C4-2B (cell line): ENCODE measurements at regions not wholly inside any gene's neighbourhood (a gene's known extent, or its start where the extent isn't known, plus 50 kb on each side); places are given as distances from the start of the nearest gene placed in this dataset.

Source experiments
- ZFX ChIP-seq: fragments of 450-650 bp; IDR thresholded peaks from 2 replicates; pipeline ENCODE4 v1.6.1; 2017
- TF ChIP-seq, protein P1 (sequence below): fragments of 450-650 bp; conservative IDR thresholded peaks from 2 replicates; pipeline ENCODE4 v1.5.1; 2017; ENCODE audit warnings: mild to moderate bottlenecking

DNA sequence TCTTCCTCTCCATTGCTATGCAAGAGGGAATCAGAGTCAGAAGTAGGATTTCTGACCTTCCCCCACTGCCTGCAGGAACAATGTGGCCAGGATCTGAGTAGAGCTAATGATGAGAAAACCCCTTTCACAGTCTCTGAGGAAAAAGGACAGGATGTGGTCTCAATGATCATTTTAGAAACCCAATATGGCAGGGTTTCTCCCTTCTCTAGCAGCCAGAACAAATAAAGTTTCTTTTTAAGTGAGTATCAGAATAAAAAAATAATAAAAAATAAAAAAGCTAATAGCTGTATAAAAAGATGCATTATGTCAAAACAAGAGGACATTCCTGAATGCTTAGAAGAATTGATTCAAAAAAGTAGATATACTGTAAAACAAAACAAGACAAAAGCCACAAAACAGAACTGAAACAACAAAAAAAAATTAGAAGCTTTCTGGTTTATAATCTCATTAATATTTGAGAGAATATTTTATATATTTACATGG is 1124.9 kb upstream of the ZEB2 start:
- TF ChIP-seq, protein P1, sequence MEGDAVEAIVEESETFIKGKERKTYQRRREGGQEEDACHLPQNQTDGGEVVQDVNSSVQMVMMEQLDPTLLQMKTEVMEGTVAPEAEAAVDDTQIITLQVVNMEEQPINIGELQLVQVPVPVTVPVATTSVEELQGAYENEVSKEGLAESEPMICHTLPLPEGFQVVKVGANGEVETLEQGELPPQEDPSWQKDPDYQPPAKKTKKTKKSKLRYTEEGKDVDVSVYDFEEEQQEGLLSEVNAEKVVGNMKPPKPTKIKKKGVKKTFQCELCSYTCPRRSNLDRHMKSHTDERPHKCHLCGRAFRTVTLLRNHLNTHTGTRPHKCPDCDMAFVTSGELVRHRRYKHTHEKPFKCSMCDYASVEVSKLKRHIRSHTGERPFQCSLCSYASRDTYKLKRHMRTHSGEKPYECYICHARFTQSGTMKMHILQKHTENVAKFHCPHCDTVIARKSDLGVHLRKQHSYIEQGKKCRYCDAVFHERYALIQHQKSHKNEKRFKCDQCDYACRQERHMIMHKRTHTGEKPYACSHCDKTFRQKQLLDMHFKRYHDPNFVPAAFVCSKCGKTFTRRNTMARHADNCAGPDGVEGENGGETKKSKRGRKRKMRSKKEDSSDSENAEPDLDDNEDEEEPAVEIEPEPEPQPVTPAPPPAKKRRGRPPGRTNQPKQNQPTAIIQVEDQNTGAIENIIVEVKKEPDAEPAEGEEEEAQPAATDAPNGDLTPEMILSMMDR: no peak
- no peak for TF ChIP-seq ZFX
